ENCODE measurements at regions not wholly inside any gene's neighbourhood (a gene's known extent, or its start where the extent isn't known, plus 50 kb on each side); places are given as distances from the start of the nearest gene placed in this dataset.

- no peak for TF ChIP-seq CTCF (IDR thresholded peaks at IDR 0.05)
- DNase-seq (ENCODE audit: low spot score): no peak
- ATAC-seq (ENCODE audit: low FRiP score): no peak
Observed at GRCh38 chr21:40938078-40938477, 91.1 kb upstream of the DSCAM start.

- ATAC-seq (ENCODE audit: low FRiP score) (no peak), DNase-seq (ENCODE audit: low spot score) (no peak)
- no peak for TF ChIP-seq CTCF (IDR thresholded peaks at IDR 0.05)
Observed at GRCh38 chr21:40938611-40939010, 91.7 kb upstream of the DSCAM start.

- ATAC-seq (ENCODE audit: low FRiP score) (no peak), DNase-seq (ENCODE audit: low spot score) (no peak)
Observed at GRCh38 chr21:40947713-40948112, 100.8 kb upstream of the DSCAM start.

GRCh38 chr21:40950970-40951369, 104.0 kb upstream of the DSCAM start:
- DNase-seq (ENCODE audit: low spot score) (no peak), ATAC-seq (ENCODE audit: low FRiP score) (no peak)
- no peak for TF ChIP-seq CTCF (IDR thresholded peaks at IDR 0.05)

More at GRCh38 chr21:40947713-40948112, 100.8 kb upstream of the DSCAM start:
- no peak for TF ChIP-seq CTCF (IDR thresholded peaks at IDR 0.05)

- ATAC-seq (ENCODE audit: low FRiP score): no peak
- no peak for DNase-seq (ENCODE audit: low spot score)
- no peak for TF ChIP-seq CTCF (IDR thresholded peaks at IDR 0.05)
Observed at GRCh38 chr21:40952551-40953323, 105.8 kb upstream of the DSCAM start.

GRCh38 chr21:40964691-40965090, 117.7 kb upstream of the DSCAM start:
- no peak for ATAC-seq (ENCODE audit: low FRiP score)
- DNase-seq (ENCODE audit: low spot score): no peak
- no peak for TF ChIP-seq CTCF (IDR thresholded peaks at IDR 0.05)

GRCh38 chr21:40967771-40968170, 120.8 kb upstream of the DSCAM start:
- no peak for TF ChIP-seq CTCF (IDR thresholded peaks at IDR 0.05)
- DNase-seq (ENCODE audit: low spot score): no peak
- ATAC-seq (ENCODE audit: low FRiP score): no peak
